Activated CD4-positive, alpha-beta T cell treated with anti-CD3 and anti-CD28 coated beads, Interleukin-2, Interleukin-4, amounts not matched to agents 100 ng/mL and 50 ng/mL, durations not matched to agents 16 hours and 8 hours (primary cell): ENCODE measurements at regions not wholly inside any gene's neighbourhood (a gene's known extent, or its start where the extent isn't known, plus 50 kb on each side); places are given as distances from the start of the nearest gene placed in this dataset.
A peak's percentile ranks its signal among the peaks of the same experiment; 100 is the strongest.
"Not testable (repeated sequence)": the region's sequence is repeated elsewhere in the genome, so short reads cannot be mapped to it uniquely, and the experiment has no call there.

ENCODE experiments used
- DNase-seq: peaks from one replicate; pipeline ENCODE4 v3.0.0-alpha.2; 2020; ENCODE audit warnings: low spot score

- DNase-seq, result no peak
Observed at GRCh38 chr16:6725634-6726331, 606.9 kb upstream of the RBFOX1 start.

- not testable (repeated sequence) for DNase-seq
Observed at GRCh38 chr16:6725206-6725605, 607.4 kb upstream of the RBFOX1 start.

GRCh38 chr16:6722786-6723185 lies 609.9 kb upstream of the RBFOX1 start:
- no peak for DNase-seq

- DNase-seq, result no peak
Observed at GRCh38 chr16:6714510-6714909, 618.1 kb upstream of the RBFOX1 start.

- no peak for DNase-seq
Observed at GRCh38 chr16:6709736-6710135, 622.9 kb upstream of the RBFOX1 start.

- no peak for DNase-seq
Observed at GRCh38 chr16:6708576-6709215, 623.9 kb upstream of the RBFOX1 start.

GRCh38 chr16:6704306-6704930 lies 628.2 kb upstream of the RBFOX1 start:
- DNase-seq, result no peak

GRCh38 chr16:6701096-6701495 lies 631.5 kb upstream of the RBFOX1 start:
- no peak for DNase-seq

- no peak for DNase-seq
Observed at GRCh38 chr16:6698548-6698947, 634.1 kb upstream of the RBFOX1 start.

GRCh38 chr16:6695666-6696065 lies 637.0 kb upstream of the RBFOX1 start:
- DNase-seq, result no peak

GRCh38 chr16:6694636-6695035 lies 638.0 kb upstream of the RBFOX1 start:
- no peak for DNase-seq

GRCh38 chr16:6693418-6693817 lies 639.2 kb upstream of the RBFOX1 start:
- not testable (repeated sequence) for DNase-seq

- DNase-seq, result no peak
Observed at GRCh38 chr16:6692874-6693273, 639.8 kb upstream of the RBFOX1 start.

GRCh38 chr16:6690741-6691140 lies 641.9 kb upstream of the RBFOX1 start:
- DNase-seq, result no peak

GRCh38 chr16:6689643-6690042 lies 643.0 kb upstream of the RBFOX1 start:
- no peak for DNase-seq

- no peak for DNase-seq
Observed at GRCh38 chr16:6687593-6687992, 645.1 kb upstream of the RBFOX1 start.

- peak; percentile 7 for DNase-seq
Observed at GRCh38 chr16:6684076-6684673, 648.5 kb upstream of the RBFOX1 start.

- peak; percentile 33 for DNase-seq
Observed at GRCh38 chr16:6682142-6682811, 650.4 kb upstream of the RBFOX1 start.

- DNase-seq, result no peak
Observed at GRCh38 chr16:6678586-6678985, 654.1 kb upstream of the RBFOX1 start.

GRCh38 chr16:6674071-6674470 lies 658.6 kb upstream of the RBFOX1 start:
- no peak for DNase-seq

GRCh38 chr16:6672507-6672906 lies 660.1 kb upstream of the RBFOX1 start:
- DNase-seq, result no peak

- DNase-seq, result no peak
Observed at GRCh38 chr16:6667393-6667792, 665.3 kb upstream of the RBFOX1 start.
